Glutamatergic neuron (in vitro differentiated cells): ENCODE measurements at regions not wholly inside any gene's neighbourhood (a gene's known extent, or its start where the extent isn't known, plus 50 kb on each side); places are given as distances from the start of the nearest gene placed in this dataset.

Source experiments
- DNase-seq: peaks from one replicate; pipeline ENCODE4 v3.0.0; 2022
- H3K27ac Mint-ChIP-seq: one replicate; pipeline ENCODE4 v1.8.0; 2020; ENCODE audit warnings: mild to moderate bottlenecking, mixed read lengths, inconsistent platforms; ENCODE audit not compliant: unreplicated experiment
- H3K27me3 Mint-ChIP-seq: one replicate; pipeline ENCODE4 v1.8.0; 2020; ENCODE audit warnings: mild to moderate bottlenecking, moderate library complexity, mixed read lengths, inconsistent platforms; ENCODE audit not compliant: unreplicated experiment
- H3K36me3 Mint-ChIP-seq: one replicate; pipeline ENCODE4 v1.8.0; 2020; ENCODE audit warnings: mild to moderate bottlenecking, mixed read lengths, inconsistent platforms; ENCODE audit not compliant: unreplicated experiment
- H3K4me1 Mint-ChIP-seq: one replicate; pipeline ENCODE4 v1.8.0; 2020; ENCODE audit warnings: mild to moderate bottlenecking, low read depth, mixed read lengths, inconsistent platforms; ENCODE audit not compliant: unreplicated experiment
- H3K4me3 Mint-ChIP-seq: one replicate; pipeline ENCODE4 v1.8.0; 2020; ENCODE audit warnings: mild to moderate bottlenecking, mixed read lengths, inconsistent platforms; ENCODE audit not compliant: unreplicated experiment
- H3K9me3 Mint-ChIP-seq: one replicate; pipeline ENCODE4 v1.8.0; 2020; ENCODE audit warnings: mild to moderate bottlenecking, moderate library complexity, mixed read lengths, inconsistent platforms; ENCODE audit not compliant: unreplicated experiment
- TF ChIP-seq, protein P1 (sequence below): fragments of 200-600 bp; sonication (generic); IDR thresholded peaks from one replicate; pipeline ENCODE4 v1.5.0; 2021; ENCODE audit not compliant: partially characterized antibody, unreplicated experiment

DNA sequence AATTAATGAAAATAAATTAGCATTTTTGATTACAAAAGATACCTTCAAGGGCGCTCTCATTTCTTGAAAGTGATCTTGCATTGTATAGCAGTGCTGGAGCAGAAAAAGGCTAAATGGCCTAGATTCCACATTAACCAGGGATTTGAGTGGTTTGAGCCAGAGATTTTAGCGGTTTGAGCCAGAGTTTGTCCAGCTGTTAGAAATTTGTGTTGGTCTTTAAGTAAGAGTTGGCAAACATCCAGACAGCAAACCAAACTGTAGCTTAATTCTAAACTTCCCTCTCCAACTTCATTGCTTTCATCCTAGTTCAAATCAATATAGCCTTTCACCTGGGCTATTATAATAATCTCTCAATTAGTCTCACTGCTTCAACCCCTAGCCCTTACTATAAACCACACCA is 351.7 kb downstream of the IGSF11 start:
- TF ChIP-seq, protein P1, sequence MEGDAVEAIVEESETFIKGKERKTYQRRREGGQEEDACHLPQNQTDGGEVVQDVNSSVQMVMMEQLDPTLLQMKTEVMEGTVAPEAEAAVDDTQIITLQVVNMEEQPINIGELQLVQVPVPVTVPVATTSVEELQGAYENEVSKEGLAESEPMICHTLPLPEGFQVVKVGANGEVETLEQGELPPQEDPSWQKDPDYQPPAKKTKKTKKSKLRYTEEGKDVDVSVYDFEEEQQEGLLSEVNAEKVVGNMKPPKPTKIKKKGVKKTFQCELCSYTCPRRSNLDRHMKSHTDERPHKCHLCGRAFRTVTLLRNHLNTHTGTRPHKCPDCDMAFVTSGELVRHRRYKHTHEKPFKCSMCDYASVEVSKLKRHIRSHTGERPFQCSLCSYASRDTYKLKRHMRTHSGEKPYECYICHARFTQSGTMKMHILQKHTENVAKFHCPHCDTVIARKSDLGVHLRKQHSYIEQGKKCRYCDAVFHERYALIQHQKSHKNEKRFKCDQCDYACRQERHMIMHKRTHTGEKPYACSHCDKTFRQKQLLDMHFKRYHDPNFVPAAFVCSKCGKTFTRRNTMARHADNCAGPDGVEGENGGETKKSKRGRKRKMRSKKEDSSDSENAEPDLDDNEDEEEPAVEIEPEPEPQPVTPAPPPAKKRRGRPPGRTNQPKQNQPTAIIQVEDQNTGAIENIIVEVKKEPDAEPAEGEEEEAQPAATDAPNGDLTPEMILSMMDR, result no peak
- Mint-ChIP-seq H3K9me3 (no peaks in the 10 kb centered on the region), H3K4me3 (no peak overlapping the region), H3K27ac (no peak overlapping the region), H3K36me3 (no peaks in the 10 kb centered on the region), H3K27me3 (no peaks in the 10 kb centered on the region), H3K4me1 (no peaks in the 10 kb centered on the region)
- no peak for DNase-seq

DNA sequence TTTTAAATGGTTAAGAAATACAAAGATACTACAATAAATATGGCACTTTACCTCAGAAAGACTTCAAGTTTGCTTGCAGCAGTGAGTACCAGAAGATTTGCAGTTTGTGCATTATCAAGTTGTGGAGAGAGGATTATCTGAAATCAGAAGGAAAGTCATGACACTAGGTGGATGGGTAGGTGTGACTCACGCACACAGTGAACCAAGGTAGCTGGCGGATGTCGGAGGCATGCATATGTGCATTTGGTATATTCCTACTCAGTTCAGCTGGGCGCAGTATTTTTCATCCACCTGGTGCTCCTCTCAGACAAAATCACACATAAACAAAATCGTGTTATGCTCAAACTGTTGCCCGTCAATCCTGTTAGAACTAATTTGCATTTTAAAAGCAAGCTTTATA is 351.0 kb downstream of the IGSF11 start:
- Mint-ChIP-seq H3K36me3 (no peaks in the 10 kb centered on the region), H3K27me3 (no peaks in the 10 kb centered on the region), H3K4me3 (no peak overlapping the region), H3K4me1 (no peaks in the 10 kb centered on the region), H3K27ac (no peak overlapping the region), H3K9me3 (no peaks in the 10 kb centered on the region)
- TF ChIP-seq, protein P1, result no peak
- DNase-seq, result no peak

DNA sequence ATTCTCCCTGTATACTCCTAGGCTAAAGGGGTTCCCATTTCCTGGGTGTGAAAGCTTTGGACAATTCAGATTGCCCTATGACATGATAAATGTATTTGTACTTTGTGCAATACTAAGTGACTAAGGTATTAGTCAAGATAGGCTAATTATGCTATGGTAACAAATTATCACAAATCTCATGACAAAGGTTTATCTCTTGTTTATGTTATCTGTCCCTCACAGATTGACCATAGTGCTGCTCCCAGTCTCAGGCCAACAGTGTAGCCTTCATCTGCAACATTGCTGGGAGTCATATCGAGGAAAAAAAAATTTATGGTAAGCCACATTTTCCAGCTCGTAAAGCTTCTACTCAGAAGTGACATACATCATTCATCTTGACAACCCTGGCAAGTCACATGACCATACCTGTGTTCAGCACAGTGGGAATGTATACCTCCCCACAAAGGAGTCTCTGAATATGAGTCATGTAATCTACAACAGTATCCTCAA is 346.2 kb downstream of the IGSF11 start:
- no peak for DNase-seq
- H3K9me3 Mint-ChIP-seq, result no peaks in the 10 kb centered on the region
- TF ChIP-seq, protein P1, result no peak
- no peak overlapping the region for H3K27ac Mint-ChIP-seq
- H3K4me3 Mint-ChIP-seq, result no peak overlapping the region
- no peaks in the 10 kb centered on the region for H3K36me3 Mint-ChIP-seq
- no peaks in the 10 kb centered on the region for H3K4me1 Mint-ChIP-seq
- H3K27me3 Mint-ChIP-seq, result peaks cover 5% of the 10 kb centered on the region

DNA sequence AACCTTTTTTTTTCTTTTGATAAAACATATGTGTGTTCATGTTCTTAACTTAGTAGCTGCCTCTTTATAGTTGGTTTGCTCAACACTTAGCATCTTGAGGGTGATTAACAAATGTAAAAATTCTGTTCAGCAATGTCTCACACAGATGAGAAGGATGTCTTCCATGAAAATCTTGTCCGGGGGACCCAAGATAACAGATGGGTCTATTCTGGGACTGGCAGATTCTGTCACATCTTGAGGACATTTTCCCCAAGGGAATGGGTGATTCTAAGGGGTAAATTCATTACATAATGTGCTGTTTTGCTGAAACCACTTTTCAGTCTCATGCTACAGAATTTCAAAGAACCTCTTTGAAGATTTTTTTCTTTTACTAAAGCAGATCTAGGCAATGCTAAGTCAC is 342.2 kb downstream of the IGSF11 start:
- Mint-ChIP-seq H3K36me3 (no peaks in the 10 kb centered on the region), H3K27me3 (peaks cover 5% of the 10 kb centered on the region), H3K4me3 (no peak overlapping the region), H3K4me1 (no peaks in the 10 kb centered on the region), H3K9me3 (no peaks in the 10 kb centered on the region), H3K27ac (no peak overlapping the region)
- TF ChIP-seq, protein P1, result no peak
- no peak for DNase-seq

DNA sequence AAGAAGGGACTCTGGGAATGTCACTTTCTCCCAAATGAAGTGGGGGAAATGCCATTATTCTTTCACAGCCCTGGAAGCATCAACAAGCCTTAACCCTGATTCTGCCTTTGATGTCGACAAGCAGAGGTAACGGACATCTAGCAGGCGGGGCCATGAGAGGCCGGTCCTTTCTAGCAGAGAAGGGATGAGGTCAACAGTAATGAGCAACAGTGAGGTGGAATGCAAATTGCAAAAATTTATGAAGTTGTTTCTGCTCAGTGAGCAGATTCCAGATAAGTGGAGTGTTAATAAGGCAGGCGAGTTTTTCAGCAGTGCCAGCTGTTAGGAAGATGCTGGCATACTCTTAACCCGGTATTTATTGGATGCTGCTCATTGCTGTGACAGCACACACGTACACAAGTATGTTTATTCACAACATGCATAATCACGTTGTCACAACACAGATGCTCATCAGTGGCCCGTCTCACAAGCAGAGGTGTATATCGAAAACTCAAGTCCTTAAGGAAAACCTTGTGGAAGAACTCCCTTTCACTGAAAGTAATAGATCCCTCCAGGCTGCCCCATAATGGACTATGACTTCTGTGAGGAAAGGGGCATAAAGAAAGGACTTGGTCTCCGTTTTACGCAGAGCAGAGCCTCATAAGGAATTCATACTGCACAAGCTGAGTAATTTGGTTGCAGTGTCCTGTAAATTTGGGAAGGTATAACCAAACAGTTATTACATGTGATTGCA is 329.0 kb downstream of the IGSF11 start:
- H3K36me3 Mint-ChIP-seq, result no peaks in the 10 kb centered on the region
- no peaks in the 10 kb centered on the region for H3K4me1 Mint-ChIP-seq
- H3K4me3 Mint-ChIP-seq, result no peak overlapping the region
- peaks cover 3% of the 10 kb centered on the region for H3K9me3 Mint-ChIP-seq
- TF ChIP-seq, protein P1, result no peak
- H3K27ac Mint-ChIP-seq, result no peak overlapping the region
- DNase-seq, result no peak
- H3K27me3 Mint-ChIP-seq, result no peaks in the 10 kb centered on the region
